Immature natural killer cell (primary cell): ENCODE measurements at regions not wholly inside any gene's neighbourhood (a gene's known extent, or its start where the extent isn't known, plus 50 kb on each side); places are given as distances from the start of the nearest gene placed in this dataset.
"Not testable (repeated sequence)": the region's sequence is repeated elsewhere in the genome, so short reads cannot be mapped to it uniquely, and the experiment has no call there.

Experiments
- DNase-seq, 3 donors: peaks; one replicate each; pipeline ENCODE4 v3.0.0; 2022; ENCODE audit warnings: mixed read lengths in 1 of 3
- H3K27ac Mint-ChIP-seq, 6 donors: one replicate each; pipeline ENCODE4 v1.8.0; 2020; ENCODE audit warnings: mixed read lengths in 6 of 6, mild to moderate bottlenecking in 5 of 6, inconsistent platforms in 4 of 6, moderate library complexity in 3 of 6
- H3K27me3 Mint-ChIP-seq, 3 donors: one replicate each; pipeline ENCODE4 v1.8.0; 2020 to 2021; ENCODE audit warnings: low read depth in 3 of 3, mild to moderate bottlenecking in 3 of 3, mixed read lengths in 3 of 3, moderate library complexity in 3 of 3, inconsistent platforms in 1 of 3
- H3K36me3 Mint-ChIP-seq, 3 donors: one replicate each; pipeline ENCODE4 v1.8.0; 2020; ENCODE audit warnings: mixed read lengths in 3 of 3, inconsistent platforms in 2 of 3, mild to moderate bottlenecking in 2 of 3
- H3K4me1 Mint-ChIP-seq, 2 donors: one replicate each; pipeline ENCODE4 v1.8.0; 2020; ENCODE audit warnings: inconsistent platforms in 2 of 2, mild to moderate bottlenecking in 2 of 2, mixed read lengths in 2 of 2, moderate library complexity in 1 of 2
- H3K4me3 Mint-ChIP-seq, 5 donors: one replicate each; pipeline ENCODE4 v1.8.0; 2020; ENCODE audit warnings: mild to moderate bottlenecking in 5 of 5, mixed read lengths in 5 of 5, inconsistent platforms in 3 of 5, moderate library complexity in 3 of 5
- H3K9me3 Mint-ChIP-seq, 6 donors: one replicate each; pipeline ENCODE4 v1.8.0; 2020; ENCODE audit warnings: mild to moderate bottlenecking in 6 of 6, mixed read lengths in 6 of 6, inconsistent platforms in 4 of 6, moderate library complexity in 3 of 6

- DNase-seq = no peak
- no peak overlapping the region for H3K4me3 Mint-ChIP-seq
- no peaks in the 10 kb centered on the region for H3K4me1 Mint-ChIP-seq
- no peak overlapping the region for H3K27ac Mint-ChIP-seq
- H3K27me3 Mint-ChIP-seq = peaks cover 0 to 8% (median 5%) of the 10 kb centered on the region in 3 donors
- H3K9me3 Mint-ChIP-seq = peaks cover 0 to 3% (median 0%) of the 10 kb centered on the region in 6 donors
- H3K36me3 Mint-ChIP-seq = no peaks in the 10 kb centered on the region
Observed at GRCh38 chr7:96591900-96592676, 117.6 kb downstream of the SEM1 start.

GRCh38 chr7:96591159-96591899 is 118.3 kb downstream of the SEM1 start:
- Mint-ChIP-seq H3K4me3 (no peak overlapping the region), H3K27me3 (peaks cover 0 to 8% (median 5%) of the 10 kb centered on the region in 3 donors), H3K27ac (no peak overlapping the region), H3K9me3 (peaks cover 0 to 3% (median 0%) of the 10 kb centered on the region in 6 donors), H3K4me1 (no peaks in the 10 kb centered on the region), H3K36me3 (no peaks in the 10 kb centered on the region)
- DNase-seq = no peak

GRCh38 chr7:96589038-96589437 is 120.6 kb downstream of the SEM1 start:
- no peak for DNase-seq
- Mint-ChIP-seq H3K4me1 (no peaks in the 10 kb centered on the region), H3K36me3 (no peaks in the 10 kb centered on the region), H3K4me3 (no peak overlapping the region), H3K27me3 (peaks cover 0 to 6% (median 3%) of the 10 kb centered on the region in 3 donors), H3K27ac (no peak overlapping the region), H3K9me3 (peaks cover 0 to 8% (median 0%) of the 10 kb centered on the region in 6 donors)

- Mint-ChIP-seq H3K27me3 (peaks cover 2 to 4% (median 2%) of the 10 kb centered on the region in 3 donors), H3K4me3 (no peak overlapping the region), H3K4me1 (no peaks in the 10 kb centered on the region), H3K27ac (no peak overlapping the region), H3K9me3 (peaks cover 0 to 14% (median 2%) of the 10 kb centered on the region in 6 donors), H3K36me3 (no peaks in the 10 kb centered on the region)
- no peak for DNase-seq
Observed at GRCh38 chr7:96579119-96579518, 130.5 kb downstream of the SEM1 start.

- peaks cover 0 to 14% (median 2%) of the 10 kb centered on the region in 6 donors for H3K9me3 Mint-ChIP-seq
Observed at GRCh38 chr7:96578606-96579005, 131.0 kb downstream of the SEM1 start.

GRCh38 chr7:96563409-96563808 is 146.2 kb downstream of the SEM1 start:
- Mint-ChIP-seq H3K4me3 (no peak overlapping the region), H3K9me3 (peaks cover 0 to 2% (median 0%) of the 10 kb centered on the region in 6 donors), H3K27me3 (peaks cover 0 to 2% (median 0%) of the 10 kb centered on the region in 3 donors), H3K27ac (no peak overlapping the region), H3K36me3 (no peaks in the 10 kb centered on the region), H3K4me1 (no peaks in the 10 kb centered on the region)
- DNase-seq = no peak

More at GRCh38 chr7:96578606-96579005, 131.0 kb downstream of the SEM1 start:
- no peak overlapping the region for H3K4me3 Mint-ChIP-seq
- H3K27ac Mint-ChIP-seq = no peak overlapping the region
- H3K4me1 Mint-ChIP-seq = no peaks in the 10 kb centered on the region
- peaks cover 2 to 4% (median 2%) of the 10 kb centered on the region in 3 donors for H3K27me3 Mint-ChIP-seq
- DNase-seq = no peak
- H3K36me3 Mint-ChIP-seq = no peaks in the 10 kb centered on the region

GRCh38 chr7:96562966-96563365 is 146.7 kb downstream of the SEM1 start:
- Mint-ChIP-seq H3K27ac (no peak overlapping the region), H3K27me3 (peaks cover 0 to 2% (median 0%) of the 10 kb centered on the region in 3 donors), H3K4me1 (no peaks in the 10 kb centered on the region), H3K9me3 (peaks cover 0 to 3% (median 0%) of the 10 kb centered on the region in 6 donors), H3K36me3 (no peaks in the 10 kb centered on the region), H3K4me3 (no peak overlapping the region)
- no peak for DNase-seq

- Mint-ChIP-seq H3K27me3 (peaks cover 0 to 2% (median 0%) of the 10 kb centered on the region in 3 donors), H3K4me1 (no peaks in the 10 kb centered on the region)
Observed at GRCh38 chr7:96562458-96562857, 147.2 kb downstream of the SEM1 start.

GRCh38 chr7:96561892-96562291 is 147.8 kb downstream of the SEM1 start:
- Mint-ChIP-seq H3K4me1 (no peaks in the 10 kb centered on the region), H3K27me3 (peaks cover 0 to 2% (median 0%) of the 10 kb centered on the region in 3 donors), H3K4me3 (no peak overlapping the region), H3K36me3 (no peaks in the 10 kb centered on the region), H3K27ac (no peak overlapping the region), H3K9me3 (peaks cover 0 to 3% (median 0%) of the 10 kb centered on the region in 6 donors)
- DNase-seq = no peak

More at GRCh38 chr7:96562458-96562857, 147.2 kb downstream of the SEM1 start:
- Mint-ChIP-seq H3K27ac (no peak overlapping the region), H3K9me3 (peaks cover 0 to 3% (median 0%) of the 10 kb centered on the region in 6 donors), H3K36me3 (no peaks in the 10 kb centered on the region), H3K4me3 (no peak overlapping the region)
- no peak for DNase-seq

GRCh38 chr7:96558530-96558929 is 151.1 kb downstream of the SEM1 start:
- H3K4me1 Mint-ChIP-seq = no peaks in the 10 kb centered on the region
- H3K27ac Mint-ChIP-seq = no peak overlapping the region
- no peak overlapping the region for H3K4me3 Mint-ChIP-seq
- H3K27me3 Mint-ChIP-seq = peaks cover 0 to 2% (median 0%) of the 10 kb centered on the region in 3 donors
- H3K9me3 Mint-ChIP-seq = peaks cover 0 to 3% (median 0%) of the 10 kb centered on the region in 6 donors
- H3K36me3 Mint-ChIP-seq = no peaks in the 10 kb centered on the region
- no peak for DNase-seq

GRCh38 chr7:96558093-96558492 is 151.6 kb downstream of the SEM1 start:
- Mint-ChIP-seq H3K36me3 (no peaks in the 10 kb centered on the region), H3K9me3 (peaks cover 0 to 3% (median 0%) of the 10 kb centered on the region in 6 donors), H3K4me3 (no peak overlapping the region), H3K27me3 (peaks cover 0 to 2% (median 0%) of the 10 kb centered on the region in 3 donors), H3K4me1 (no peaks in the 10 kb centered on the region), H3K27ac (no peak overlapping the region)
- DNase-seq = no peak

- H3K9me3 Mint-ChIP-seq = not testable (repeated sequence)
Observed at GRCh38 chr7:96557598-96557997, 152.0 kb downstream of the SEM1 start.

GRCh38 chr7:96548664-96549063 is 161.0 kb downstream of the SEM1 start:
- Mint-ChIP-seq H3K9me3 (no peaks in the 10 kb centered on the region), H3K27me3 (peaks cover 0 to 10% (median 0%) of the 10 kb centered on the region in 3 donors), H3K4me3 (no peak overlapping the region), H3K4me1 (no peaks in the 10 kb centered on the region), H3K36me3 (no peaks in the 10 kb centered on the region), H3K27ac (no peak overlapping the region)
- DNase-seq = no peak

More at GRCh38 chr7:96557598-96557997, 152.0 kb downstream of the SEM1 start:
- not testable (repeated sequence) for H3K36me3 Mint-ChIP-seq, H3K4me1 Mint-ChIP-seq, H3K27ac Mint-ChIP-seq, H3K4me3 Mint-ChIP-seq, H3K27me3 Mint-ChIP-seq, DNase-seq

GRCh38 chr7:96547371-96547811 is 162.3 kb downstream of the SEM1 start:
- no peak for DNase-seq
- H3K27ac Mint-ChIP-seq = no peak overlapping the region
- H3K36me3 Mint-ChIP-seq = no peaks in the 10 kb centered on the region
- peaks cover 0 to 10% (median 0%) of the 10 kb centered on the region in 3 donors for H3K27me3 Mint-ChIP-seq
- H3K9me3 Mint-ChIP-seq = no peaks in the 10 kb centered on the region
- no peaks in the 10 kb centered on the region for H3K4me1 Mint-ChIP-seq
- H3K4me3 Mint-ChIP-seq = no peak overlapping the region
